ENCODE measurements at regions not wholly inside any gene's neighbourhood (a gene's known extent, or its start where the extent isn't known, plus 50 kb on each side); places are given as distances from the start of the nearest gene placed in this dataset.

DNA sequence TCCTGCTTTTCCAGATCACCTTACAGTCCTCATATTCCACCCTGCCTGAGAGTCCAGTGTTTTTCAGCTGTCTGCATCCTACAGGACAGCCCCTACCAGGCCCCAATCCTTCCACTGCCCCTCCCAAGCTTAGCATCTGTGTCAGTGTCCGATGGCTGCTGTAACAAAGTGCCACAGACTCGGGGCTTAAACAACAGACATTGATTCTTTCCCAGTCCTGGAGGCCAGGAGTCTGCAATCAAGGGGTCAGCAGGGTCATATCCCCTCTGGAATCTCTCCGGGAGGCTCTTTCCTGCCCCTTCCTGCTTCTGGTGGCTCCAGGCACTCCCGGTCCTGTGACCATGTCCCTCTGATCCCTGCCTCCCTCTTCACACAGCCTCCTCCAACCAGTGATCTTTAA is 396.6 kb upstream of the MAP3K7 start:
- no peak for TF ChIP-seq CTCF (IDR thresholded peaks at IDR 0.05)
- no peak for DNase-seq (ENCODE audit: low spot score)
- no peak overlapping the region for H3K4me3 ChIP-seq
- H3K27ac ChIP-seq = no peak overlapping the region

DNA sequence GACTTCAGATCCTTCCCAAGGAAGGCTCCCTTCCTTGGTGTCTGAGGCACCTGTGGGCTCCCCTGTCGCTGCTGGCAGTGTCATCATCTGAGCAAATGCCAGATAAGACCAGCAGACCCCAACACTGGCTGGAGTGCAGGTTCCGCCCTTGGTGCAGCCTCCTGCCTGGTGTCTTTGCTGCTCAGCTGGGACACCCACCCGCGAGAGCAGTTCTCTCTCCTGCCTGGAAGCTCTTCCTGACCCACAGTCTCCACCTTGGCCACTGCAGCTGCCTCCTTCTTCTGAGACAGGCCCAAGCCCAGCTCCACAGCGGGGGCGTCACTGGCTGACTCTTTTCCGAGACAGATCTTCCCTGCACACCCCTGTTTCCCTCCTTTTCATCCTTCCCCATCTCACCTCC is 395.7 kb upstream of the MAP3K7 start:
- no peak for TF ChIP-seq CTCF (IDR thresholded peaks at IDR 0.05)
- no peak overlapping the region for H3K4me3 ChIP-seq
- no peak overlapping the region for H3K27ac ChIP-seq
- DNase-seq (ENCODE audit: low spot score) = no peak

DNA sequence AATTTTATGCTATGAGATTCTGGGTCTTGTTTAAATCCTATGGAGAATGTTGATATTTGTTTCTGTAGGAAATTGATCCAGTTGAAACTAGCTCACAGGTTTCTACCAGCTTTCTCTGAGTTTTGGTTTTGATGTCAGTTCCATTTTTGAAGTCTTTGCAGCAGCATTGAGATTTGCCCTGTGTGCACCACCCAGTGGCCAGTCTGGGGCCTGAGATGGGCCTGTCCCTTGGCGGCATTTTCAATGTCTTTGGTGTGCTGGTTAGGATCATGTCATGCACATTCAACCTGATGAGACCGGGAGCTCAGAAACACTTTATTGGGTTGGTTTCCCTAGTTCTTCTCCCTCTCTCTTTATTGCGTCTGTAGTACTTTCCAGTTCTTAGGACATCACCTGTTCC is 395.2 kb upstream of the MAP3K7 start:
- Histone ChIP-seq H3K4me3 (no peak overlapping the region), H3K27ac (no peak overlapping the region)
- DNase-seq (ENCODE audit: low spot score) = no peak
- TF ChIP-seq CTCF (IDR thresholded peaks at IDR 0.05) = no peak

DNA sequence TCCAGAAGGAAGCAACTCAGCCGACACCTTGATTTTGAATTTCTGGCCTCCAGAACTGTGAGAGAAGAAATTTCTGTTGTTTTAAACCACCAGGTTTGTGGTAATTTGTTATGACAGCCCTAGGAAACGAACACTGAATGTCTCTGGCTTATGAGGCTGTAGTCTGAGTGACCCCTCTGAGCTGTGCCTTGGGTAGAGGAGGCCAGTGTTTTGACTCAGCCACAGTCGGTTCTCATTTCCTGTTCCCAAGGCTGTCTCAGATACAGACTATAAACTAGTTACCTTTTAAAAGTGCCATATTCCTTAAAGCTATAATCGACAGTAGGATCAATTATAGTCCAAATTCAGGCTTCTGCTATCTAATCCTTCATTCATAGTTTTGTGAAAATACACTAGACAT is 391.2 kb upstream of the MAP3K7 start:
- TF ChIP-seq CTCF (IDR thresholded peaks at IDR 0.05) = no peak
- no peak overlapping the region for H3K4me3 ChIP-seq
- H3K27ac ChIP-seq = no peak overlapping the region
- no peak for DNase-seq (ENCODE audit: low spot score)

GRCh38 chr6:90977513-90977912 is 390.6 kb upstream of the MAP3K7 start:
- H3K4me3 ChIP-seq = no peak overlapping the region
- no peak for TF ChIP-seq CTCF (IDR thresholded peaks at IDR 0.05)
- DNase-seq (ENCODE audit: low spot score) = no peak
- no peak overlapping the region for H3K27ac ChIP-seq

GRCh38 chr6:90976341-90976740 is 389.5 kb upstream of the MAP3K7 start:
- no peak overlapping the region for H3K4me3 ChIP-seq
- DNase-seq (ENCODE audit: low spot score) = no peak
- TF ChIP-seq CTCF (IDR thresholded peaks at IDR 0.05) = no peak
- no peak overlapping the region for H3K27ac ChIP-seq

- H3K4me3 ChIP-seq = no peak overlapping the region
- no peak for DNase-seq (ENCODE audit: low spot score)
- TF ChIP-seq CTCF (IDR thresholded peaks at IDR 0.05) = no peak
- H3K27ac ChIP-seq = no peak overlapping the region
Observed at GRCh38 chr6:90975741-90976140, 388.9 kb upstream of the MAP3K7 start.
